ENCODE measurements at regions not wholly inside any gene's neighbourhood (a gene's known extent, or its start where the extent isn't known, plus 50 kb on each side); places are given as distances from the start of the nearest gene placed in this dataset.

DNA sequence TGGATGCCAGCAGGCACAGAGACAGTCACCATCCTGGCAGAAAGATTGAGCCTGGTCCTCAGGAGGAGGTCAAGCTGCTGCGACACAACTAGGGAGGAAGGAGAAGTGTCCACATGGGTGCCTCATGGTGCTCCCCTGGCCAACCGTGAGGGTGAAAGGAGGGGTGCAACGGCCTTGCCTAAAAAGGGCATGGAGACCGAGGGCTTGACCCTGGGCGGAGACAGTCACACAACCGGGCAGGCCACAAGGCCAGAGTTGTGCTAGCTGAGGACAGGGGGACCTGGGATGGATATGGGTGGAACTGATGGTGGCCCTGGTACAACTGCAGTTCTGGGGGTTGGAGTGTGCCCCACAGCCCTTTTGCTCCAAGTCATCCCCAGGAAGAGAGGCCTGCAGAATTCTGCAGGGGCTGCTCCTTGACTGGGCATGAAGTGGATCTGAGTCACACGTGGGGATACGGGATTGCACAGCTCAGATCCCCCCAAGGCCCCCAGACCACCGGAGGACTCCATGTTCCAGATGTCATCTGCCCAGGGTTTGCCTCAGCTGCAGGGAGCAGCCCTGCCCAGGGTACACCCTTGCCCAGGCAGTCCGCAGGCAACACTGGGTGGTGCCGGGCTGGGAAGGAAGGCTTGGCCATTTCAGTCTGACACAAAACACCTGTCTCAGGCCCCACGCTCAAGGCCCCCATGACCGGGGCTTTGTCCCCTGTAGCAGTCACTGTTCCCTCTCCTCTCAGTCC lies 602.3 kb upstream of the MGMT start:
- intact Hi-C loops (cut with DNase I; ENCODE audit: low total_unique reads), result no loop called here
- peak; percentile 7 to 73 for DNase-seq (ENCODE audit: low spot score in 2 of 2)
- no peak for TF ChIP-seq POLR2A (IDR thresholded peaks at IDR 0.05)
- TF ChIP-seq, protein P1, sequence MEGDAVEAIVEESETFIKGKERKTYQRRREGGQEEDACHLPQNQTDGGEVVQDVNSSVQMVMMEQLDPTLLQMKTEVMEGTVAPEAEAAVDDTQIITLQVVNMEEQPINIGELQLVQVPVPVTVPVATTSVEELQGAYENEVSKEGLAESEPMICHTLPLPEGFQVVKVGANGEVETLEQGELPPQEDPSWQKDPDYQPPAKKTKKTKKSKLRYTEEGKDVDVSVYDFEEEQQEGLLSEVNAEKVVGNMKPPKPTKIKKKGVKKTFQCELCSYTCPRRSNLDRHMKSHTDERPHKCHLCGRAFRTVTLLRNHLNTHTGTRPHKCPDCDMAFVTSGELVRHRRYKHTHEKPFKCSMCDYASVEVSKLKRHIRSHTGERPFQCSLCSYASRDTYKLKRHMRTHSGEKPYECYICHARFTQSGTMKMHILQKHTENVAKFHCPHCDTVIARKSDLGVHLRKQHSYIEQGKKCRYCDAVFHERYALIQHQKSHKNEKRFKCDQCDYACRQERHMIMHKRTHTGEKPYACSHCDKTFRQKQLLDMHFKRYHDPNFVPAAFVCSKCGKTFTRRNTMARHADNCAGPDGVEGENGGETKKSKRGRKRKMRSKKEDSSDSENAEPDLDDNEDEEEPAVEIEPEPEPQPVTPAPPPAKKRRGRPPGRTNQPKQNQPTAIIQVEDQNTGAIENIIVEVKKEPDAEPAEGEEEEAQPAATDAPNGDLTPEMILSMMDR (IDR thresholded peaks at IDR 0.05), result no peak
- 90 to 96% methylated on average over 12 to 13 of the region's 13 CpGs for WGBS, 2 donors
- no peak overlapping the region for H3K4me3 ChIP-seq (ENCODE audit: low read depth, poor library complexity, severe bottlenecking)

DNA sequence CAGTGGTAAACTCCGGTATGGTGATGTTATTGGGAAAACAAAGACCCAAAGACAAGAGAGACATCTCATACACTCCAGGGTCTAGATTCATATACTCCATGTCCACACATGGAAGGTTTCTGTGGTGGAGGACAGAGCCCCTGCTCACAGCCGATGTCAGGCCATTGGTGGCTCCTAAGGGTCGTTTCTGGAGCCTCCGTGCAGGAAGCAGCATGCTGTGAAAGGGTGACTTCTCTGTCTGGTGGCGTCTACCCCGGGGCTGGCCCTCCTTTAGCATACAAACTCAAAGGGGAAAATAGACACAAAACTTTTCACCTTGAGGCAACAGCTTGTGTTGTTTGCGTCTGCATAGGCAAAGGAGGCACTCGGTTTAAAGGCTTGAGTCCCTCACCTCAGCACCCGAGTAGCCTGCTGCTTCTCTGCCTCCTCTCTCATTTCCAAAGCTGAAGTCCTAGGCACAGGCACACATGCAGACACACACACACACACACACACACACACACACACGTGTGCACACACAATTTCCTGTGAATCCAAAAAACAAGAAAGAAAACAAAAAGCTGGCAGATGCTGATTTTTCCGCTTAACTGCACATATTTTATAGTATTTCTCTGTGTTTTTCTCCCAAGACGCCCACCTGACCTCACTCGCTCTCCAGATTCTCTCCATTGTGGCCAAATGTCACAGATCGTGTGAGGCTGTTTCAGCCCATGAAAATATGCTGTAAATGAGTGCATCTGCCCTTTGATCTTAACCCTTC lies 601.4 kb upstream of the MGMT start:
- intact Hi-C loops (cut with DNase I; ENCODE audit: low total_unique reads), result no loop called here
- no peak overlapping the region for H3K4me3 ChIP-seq (ENCODE audit: low read depth, poor library complexity, severe bottlenecking)
- WGBS, 2 donors, result 75% methylated on average over 14 of the region's 14 CpGs
- peak; percentile 6 to 60 for DNase-seq (ENCODE audit: low spot score in 2 of 2)
- no peak for TF ChIP-seq POLR2A (IDR thresholded peaks at IDR 0.05)
- TF ChIP-seq, protein P1 (IDR thresholded peaks at IDR 0.05), result no peak

DNA sequence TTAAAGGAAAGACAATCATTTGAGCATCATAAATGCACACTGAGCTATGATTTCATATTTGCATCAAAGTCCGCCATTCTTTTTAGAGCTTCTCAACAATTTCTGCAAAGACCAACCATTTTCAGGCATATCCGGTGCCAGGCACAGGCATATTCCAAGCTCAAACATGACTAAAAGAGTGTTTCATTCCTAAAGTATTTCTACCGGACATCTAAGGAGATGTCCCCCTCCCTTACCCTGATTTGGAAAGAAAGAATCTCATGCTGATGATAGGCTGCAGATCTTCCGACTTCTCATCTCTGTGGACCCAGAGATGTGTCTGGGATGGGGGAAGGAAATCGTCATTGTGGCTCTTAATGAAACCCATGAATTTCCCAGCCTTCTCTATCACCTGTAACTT lies 600.5 kb upstream of the MGMT start:
- H3K4me3 ChIP-seq (ENCODE audit: low read depth, poor library complexity, severe bottlenecking), result no peak overlapping the region
- no peak for DNase-seq (ENCODE audit: low spot score in 2 of 2)
- TF ChIP-seq, protein P1 (IDR thresholded peaks at IDR 0.05), result no peak
- TF ChIP-seq POLR2A (IDR thresholded peaks at IDR 0.05), result no peak
- WGBS, 2 donors, result 71 to 79% methylated on average over 5 of the region's 5 CpGs
- intact Hi-C loops (cut with DNase I; ENCODE audit: low total_unique reads), result no loop called here

DNA sequence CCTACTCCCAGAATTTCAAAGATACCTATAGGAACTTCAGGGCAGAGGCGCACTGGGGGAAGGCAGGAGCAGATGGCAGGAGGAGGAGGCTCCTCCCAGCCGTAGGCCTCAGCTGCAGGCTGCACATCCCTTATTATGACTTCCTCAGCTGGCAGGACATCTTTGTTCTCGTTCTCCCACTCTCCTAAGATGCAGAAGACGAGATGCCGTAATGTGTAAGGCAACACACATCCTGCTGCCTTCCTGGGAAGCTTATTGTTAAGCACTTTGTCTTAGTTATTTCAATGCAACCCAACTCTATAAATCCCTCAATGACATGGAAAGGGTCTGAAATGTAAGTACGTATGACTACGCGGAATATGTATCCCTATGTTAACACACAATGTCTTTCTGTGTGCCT lies 599.8 kb upstream of the MGMT start:
- WGBS, 2 donors, result 94 to 96% methylated on average over 8 of the region's 8 CpGs
- peak; percentile 2 to 52 for DNase-seq (ENCODE audit: low spot score in 2 of 2)
- H3K4me3 ChIP-seq (ENCODE audit: low read depth, poor library complexity, severe bottlenecking), result no peak overlapping the region
- intact Hi-C loops (cut with DNase I; ENCODE audit: low total_unique reads), result no loop called here
- TF ChIP-seq POLR2A (IDR thresholded peaks at IDR 0.05), result no peak
- TF ChIP-seq, protein P1 (IDR thresholded peaks at IDR 0.05), result no peak

DNA sequence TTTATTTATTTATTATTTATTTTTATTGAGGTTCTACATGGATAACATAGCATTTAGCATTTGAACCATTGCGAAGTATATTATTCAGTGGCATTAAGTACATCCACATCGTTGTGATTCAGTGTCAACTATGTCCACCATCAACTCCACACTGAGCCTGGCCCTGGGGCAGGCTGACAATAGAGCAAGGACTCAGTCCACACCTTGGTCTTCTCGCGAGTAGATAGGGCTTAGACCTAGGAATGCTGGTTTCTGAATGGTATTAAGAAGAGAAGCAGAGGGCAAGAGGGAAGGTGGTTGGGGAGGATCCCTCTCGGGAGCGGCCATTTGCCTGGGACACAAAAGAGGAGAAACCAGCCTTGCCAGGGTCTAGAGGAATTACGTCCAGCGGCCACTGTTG lies 599.2 kb upstream of the MGMT start:
- TF ChIP-seq POLR2A (IDR thresholded peaks at IDR 0.05), result no peak
- TF ChIP-seq, protein P1 (IDR thresholded peaks at IDR 0.05), result no peak
- no peak overlapping the region for H3K4me3 ChIP-seq (ENCODE audit: low read depth, poor library complexity, severe bottlenecking)
- 91 to 97% methylated on average over 8 of the region's 8 CpGs for WGBS, 2 donors
- intact Hi-C loops (cut with DNase I; ENCODE audit: low total_unique reads), result no loop called here
- peak in 1 of 2 donors; percentile 4 for DNase-seq (ENCODE audit: low spot score in 2 of 2)

Measured in lower leg skin (tissue), 4 donors.